GM21529 (cell line): ENCODE measurements at regions not wholly inside any gene's neighbourhood (a gene's known extent, or its start where the extent isn't known, plus 50 kb on each side); places are given as distances from the start of the nearest gene placed in this dataset.
"Not testable (repeated sequence)": the region's sequence is repeated elsewhere in the genome, so short reads cannot be mapped to it uniquely, and the experiment has no call there.

Experiments used
- ATAC-seq: cut with Tn5 transposase; IDR thresholded peaks from one replicate; pipeline ENCODE4 v1.9.1; 2021; ENCODE audit not compliant: unreplicated experiment

DNA sequence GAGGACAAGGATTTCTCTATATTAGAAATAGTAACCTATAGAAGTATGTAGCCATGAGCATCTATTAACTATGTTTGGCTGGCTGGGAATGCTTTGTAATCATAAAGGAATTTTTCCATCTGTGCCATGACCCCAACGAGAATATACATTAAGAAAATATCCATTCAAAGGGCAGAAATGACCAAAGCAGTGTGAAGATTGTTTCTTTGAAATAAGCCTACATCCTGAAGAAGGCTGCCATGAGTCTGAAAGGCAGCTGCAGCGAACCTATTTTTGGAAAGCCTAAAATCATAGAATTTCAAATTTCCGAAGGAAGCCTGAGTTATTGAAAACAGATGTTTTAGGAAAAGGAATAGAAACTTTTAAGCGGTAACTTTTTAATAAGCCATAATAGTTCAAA is 244.2 kb upstream of the FOXK1 start:
- ATAC-seq, result no peak

DNA sequence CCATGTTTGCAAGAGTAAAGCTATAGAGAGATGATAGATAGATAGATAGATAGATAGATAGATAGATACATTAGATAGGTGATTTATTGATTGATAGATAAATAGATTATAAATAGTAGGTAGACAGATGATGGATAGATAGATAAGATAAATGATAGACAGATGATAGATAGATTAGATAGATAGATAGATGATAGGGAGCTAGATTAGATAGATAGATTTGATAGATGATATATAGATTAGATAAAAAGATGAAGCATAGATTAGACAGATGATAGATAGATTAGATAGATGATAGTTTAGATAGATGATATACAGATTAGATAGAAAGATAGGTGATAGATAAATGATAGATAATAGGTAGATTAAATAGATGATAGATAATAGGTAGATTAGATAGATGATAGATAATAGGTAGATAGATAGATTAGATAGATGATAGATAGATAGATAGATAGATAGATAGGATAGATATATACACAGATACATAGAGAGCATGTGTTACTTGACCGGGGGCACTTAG is 243.3 kb upstream of the FOXK1 start:
- ATAC-seq, result no peak

DNA sequence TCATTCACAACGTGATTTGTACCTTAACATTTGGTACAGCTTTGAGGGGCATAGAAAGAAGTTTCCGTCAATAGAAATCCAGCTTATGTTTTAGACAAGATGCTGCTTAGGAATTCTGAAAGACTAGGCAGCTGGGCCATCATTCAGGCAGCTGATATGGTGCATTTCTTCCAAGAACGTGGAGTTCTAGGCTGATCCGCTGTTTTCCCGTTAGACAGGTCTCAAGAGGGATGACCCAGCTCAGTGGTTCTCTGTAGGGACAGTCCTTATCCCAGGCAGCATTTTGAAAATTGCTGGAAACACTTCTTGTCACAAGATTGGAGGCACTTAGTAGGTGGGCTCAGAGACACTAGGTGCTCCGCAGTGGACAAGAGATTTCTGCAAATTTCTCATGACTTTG is 242.7 kb upstream of the FOXK1 start:
- ATAC-seq, result no peak

DNA sequence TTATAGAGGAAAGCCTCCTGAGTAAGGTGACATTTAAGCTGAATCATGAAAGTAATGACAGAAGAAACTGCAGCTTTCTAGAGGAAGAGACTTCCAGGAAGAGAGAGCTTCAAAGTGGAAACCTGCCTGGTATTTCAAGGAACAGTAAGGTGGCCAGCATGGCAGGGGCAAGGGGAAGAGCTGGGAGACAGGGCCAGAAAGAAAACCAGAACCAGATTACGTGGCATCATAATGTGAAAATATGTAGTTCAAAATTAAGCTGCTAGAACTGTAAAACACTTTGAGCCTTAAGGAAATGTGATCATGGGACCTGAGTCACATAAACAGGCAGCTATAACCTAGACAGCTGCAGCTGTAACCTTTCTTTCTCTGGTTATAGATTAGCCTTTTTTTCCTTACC is 238.0 kb upstream of the FOXK1 start:
- no peak for ATAC-seq

DNA sequence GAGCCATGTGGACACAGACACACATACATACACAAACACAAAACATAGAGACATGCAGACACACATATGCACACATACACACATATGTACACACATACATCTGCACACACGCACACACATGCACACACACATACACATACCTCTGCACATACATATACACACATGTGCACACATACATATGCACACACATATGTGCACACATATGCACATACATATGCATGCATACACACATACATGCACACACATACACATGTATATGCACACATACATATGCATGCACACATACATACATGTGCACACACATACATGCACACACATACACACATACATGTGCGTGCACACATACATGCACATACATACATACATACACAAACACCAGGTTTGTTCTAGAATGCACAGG is 236.3 kb upstream of the FOXK1 start:
- ATAC-seq, result no peak

DNA sequence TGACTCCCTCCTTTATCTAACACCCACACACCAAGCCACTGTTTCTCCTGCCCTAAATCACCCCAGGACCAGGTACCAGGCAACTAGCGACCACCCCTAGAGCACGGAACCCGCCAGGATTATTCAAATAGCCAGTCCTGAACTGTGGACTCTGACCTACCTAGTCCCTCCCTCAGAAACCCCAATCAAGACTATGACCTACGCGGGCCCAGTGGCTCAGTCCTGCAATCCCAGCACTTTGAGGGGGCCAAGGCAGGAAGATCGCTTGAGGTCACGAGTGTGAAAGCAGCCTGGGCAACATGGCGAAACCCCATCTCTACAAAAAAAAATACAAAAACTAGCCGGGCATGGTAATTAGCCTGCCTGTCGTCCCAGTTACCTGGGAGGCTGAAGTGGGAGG is 232.8 kb upstream of the FOXK1 start:
- no peak for ATAC-seq

DNA sequence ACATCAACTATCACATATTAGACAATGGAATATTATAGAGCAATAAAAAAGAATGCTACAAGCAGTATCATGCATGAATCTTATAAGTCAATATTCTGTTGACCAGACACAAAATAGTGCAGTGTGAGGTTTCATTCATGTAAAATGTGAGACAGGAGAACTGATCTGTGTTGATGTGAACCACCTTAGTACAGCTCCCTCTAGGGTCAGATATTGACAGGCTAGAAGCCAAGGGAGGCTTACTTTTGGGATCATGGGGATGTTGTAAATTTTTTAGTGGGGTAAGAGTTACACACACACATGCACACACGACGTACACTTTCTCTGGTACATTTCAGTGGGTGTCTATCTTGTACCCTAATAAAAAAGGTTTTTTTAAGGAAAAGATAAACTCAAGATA is 231.6 kb upstream of the FOXK1 start:
- no peak for ATAC-seq

DNA sequence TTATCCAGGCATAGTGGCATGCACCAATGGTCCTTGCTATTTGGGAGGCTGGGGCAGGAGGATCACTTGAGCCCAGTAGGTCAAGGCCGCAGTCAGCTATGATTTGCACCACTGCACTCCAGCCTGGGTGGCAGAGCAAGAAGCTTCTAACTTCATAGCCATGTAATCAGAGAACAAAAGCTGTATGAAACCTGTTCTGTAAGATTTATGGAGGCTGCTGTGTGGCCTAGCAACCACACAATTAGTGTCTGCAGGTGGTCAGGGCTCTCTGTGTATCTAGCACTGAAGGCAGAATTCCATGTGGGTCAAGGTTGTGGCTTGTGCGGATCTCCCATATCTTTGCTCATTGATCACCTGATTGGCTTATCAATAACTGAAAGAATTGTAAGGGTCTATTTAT is 221.5 kb upstream of the FOXK1 start:
- no peak for ATAC-seq

DNA sequence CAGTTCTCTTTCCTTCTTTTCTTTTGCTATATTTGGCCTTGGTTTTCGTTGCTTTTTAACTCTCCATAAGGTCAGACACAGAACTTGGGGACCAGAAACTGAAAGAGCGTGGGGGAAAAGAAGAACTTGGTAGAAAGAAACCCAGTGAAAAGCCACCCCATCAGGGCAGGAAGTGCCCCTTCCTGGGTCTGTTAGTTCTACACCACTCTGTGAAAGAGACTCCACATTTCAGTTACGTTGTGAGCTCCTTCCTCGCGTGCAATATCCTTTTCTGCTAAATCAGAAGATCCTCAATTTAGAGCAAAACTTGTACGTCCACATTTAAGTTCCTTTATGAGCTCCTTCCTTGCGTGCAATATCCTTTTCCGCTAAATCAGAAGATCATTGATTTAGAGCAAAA is 220.6 kb upstream of the FOXK1 start:
- no peak for ATAC-seq

DNA sequence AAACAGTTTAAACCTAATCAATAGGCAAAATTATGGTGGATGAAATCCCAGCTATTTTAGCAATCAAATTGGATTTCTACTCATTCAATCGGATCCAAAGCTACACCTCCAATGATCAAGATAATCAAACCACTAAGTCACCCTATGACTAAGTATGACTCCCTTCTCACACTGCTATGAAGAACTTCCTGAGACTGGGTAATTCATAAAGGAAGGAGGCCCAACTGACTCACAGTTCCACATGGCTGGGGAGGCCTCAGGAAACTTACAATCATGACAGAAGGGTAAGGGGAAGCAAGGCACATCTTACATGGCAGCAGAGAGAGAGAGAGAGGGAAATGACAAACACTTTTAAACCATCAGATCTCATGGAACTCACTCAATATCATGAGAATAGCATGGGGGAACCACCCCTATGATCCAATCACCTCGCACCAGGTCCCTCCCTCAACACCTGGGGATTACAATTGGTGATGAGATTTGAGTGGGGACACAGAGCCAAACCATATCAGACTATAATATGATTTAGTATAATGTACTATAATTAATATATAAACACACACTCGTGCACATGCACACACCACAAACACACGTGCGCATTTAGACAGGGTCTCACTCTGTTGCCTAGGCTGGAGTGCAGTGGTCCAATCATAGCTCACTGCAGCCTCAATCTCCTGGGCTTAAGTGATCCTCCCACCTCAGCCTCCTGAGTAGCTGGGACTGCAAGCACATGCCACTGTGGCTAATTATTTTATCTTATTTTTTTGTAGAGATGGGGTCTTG is 213.6 kb upstream of the FOXK1 start:
- no peak for ATAC-seq

DNA sequence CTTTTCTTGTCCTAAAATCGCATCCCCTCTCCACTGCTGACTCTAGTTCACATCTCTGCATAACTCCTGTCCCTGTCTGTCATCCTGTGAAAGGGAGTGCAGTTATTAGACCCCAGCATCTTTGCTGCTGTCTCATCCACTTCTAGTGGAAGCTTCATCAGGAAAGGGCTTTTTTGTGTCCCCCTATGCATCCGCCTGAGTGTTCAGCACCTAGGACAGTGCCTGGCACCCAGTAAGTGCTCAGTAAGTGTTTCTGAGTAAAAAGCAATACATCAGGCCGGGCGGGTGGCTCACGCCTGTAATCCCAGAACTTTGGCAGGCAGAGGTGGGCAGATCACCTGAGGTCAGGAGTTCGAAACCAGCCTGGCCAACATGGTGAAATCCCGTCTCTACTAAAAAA is 211.8 kb upstream of the FOXK1 start:
- ATAC-seq, result no peak

DNA sequence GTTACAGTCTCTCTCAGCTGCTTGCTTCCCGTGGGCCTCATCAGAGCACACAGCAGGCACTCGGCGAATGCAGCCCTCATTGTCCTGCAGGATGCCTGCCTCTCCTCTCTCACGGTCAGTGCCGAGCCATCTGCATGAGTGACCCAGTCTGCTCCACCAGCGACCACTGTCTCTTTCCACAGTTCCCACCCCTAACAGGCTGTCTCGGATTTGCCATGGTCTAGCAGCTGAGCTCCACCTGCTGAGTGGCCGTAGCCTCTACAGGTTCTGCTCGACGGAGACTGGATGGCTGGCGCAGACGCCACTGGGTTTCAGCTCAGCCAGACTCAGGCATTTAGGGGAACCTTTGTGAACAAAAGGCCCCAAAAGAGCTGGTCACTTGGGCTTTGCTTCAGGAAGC is 209.4 kb upstream of the FOXK1 start:
- no peak for ATAC-seq

DNA sequence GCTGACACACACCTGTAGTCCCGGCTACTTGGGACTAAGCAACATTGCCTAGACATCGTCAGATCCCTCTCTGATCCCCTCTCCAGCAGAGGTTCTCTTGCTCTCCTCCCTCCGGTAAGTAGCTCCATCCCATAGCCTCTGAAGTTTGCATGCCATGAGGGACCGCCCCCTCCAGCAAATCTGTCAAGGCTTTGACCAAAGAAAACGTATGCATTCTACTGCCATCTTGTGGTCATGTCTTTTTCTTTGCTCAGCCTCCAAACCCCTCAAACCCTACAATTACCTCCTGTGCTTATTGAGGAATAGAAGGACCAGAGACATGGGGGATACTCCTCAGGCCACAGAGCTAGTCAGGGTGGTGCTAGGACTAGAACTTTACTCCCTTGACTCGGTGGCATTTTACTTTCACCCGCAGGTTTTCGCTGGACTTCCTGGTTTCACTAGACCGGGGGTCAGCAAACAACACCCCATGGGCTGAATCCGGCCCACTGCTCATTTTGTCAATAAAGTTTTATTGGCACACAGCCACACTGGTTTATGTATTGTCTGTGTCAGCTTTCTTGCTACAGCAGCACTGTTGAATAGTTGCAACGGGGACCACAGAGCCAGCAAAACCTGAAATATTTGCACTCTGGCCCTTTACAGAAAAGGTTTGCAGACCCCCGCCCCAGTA is 202.6 kb upstream of the FOXK1 start:
- ATAC-seq, result no peak

DNA sequence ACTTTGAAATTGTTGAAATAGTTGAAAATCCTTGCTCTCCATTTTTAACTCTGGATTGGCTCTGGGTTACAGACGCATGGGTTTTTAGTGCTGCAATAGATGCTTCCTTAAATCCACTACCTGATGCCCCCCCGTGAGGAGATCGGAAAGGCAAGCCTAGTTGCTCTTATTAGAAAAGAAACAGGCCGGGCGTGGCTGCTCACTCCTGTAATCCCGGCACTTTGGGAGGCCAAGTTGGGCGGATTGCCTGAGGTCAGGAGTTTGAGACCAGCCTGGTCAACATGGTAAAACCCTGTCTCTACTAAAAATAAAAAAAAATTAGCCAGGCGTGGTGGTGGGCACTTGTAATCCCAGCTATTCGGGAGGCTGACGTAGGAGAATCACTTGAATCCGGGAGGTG is 202.0 kb upstream of the FOXK1 start:
- not testable (repeated sequence) for ATAC-seq

DNA sequence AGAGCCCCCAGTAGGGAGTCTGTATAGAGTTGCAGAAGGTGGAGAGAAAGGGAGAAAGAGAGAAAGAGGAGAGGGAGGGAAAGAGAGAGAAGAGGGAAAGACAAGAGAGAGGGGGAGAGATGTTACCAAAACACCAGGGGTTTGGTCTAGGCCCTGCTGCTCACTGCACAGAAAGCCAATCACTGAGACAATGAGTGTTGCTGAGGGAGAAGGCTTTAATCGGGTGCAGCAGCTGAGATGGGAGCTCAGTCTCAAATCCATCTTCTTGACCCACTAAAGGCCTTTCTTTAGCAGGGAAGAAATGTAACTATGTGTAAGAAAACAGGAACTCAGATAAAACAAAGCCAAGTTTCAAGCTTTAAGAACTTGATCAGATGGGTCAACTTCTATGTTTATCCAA is 198.2 kb upstream of the FOXK1 start:
- ATAC-seq, result no peak

DNA sequence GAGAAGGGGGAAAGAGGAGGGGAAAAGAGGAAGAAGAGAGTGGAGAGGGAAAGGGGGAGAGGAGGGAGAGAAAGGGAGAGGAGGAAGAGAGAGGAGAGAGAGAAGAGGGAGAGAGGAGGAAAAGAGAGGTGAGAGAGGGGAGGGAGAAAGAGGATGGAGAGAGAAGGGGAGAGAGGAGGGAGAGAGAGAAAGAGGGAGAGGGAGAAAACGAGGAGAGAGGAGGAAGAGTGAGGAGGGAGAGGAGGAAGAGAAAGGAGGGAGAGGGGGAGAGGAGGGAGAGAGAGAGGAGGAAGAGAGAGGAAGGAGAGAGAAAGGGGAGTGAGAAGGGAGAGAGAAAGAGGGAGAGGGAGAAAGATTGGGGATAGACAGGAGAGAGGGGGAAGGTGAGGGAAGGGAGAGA is 197.6 kb upstream of the FOXK1 start:
- no peak for ATAC-seq

DNA sequence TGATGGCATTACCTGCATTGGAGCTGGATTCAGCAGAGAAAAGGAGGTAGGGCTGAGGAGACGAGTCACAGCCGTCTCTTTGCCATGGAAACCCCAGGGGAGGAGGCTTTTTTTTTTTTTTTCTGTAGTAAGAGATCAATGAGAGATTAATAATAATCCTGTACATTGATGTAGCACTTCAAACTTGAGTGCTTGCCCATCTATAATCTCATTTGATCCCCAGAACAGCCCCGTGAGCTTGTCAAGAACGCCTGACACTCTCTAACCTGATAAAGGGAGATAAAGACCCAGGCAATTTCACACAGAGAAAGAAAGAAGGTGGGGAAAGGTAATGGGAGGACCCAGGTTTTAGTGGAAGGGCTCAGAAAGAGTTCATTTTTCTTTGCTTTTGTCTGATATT is 195.2 kb upstream of the FOXK1 start:
- no peak for ATAC-seq

DNA sequence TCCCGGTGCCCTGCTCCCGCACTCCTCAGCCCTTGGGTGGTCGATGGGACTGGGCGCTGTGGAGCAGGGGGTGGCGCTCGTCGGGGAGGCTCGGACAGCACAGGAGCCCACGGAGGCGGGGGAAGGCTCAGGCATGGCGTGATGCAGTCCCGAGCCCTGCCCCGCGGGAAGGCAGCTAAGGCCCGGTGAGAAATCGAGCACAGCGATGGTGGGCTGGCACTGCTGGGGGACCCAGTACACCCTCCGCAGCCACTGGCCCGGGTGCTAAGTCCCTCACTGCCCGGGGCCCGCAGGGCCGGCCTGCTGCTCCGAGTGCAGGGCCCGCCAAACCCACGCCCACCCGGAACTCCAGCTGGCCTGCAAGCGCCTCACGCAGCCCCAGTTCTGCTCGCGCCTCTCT is 185.2 kb upstream of the FOXK1 start:
- not testable (repeated sequence) for ATAC-seq

DNA sequence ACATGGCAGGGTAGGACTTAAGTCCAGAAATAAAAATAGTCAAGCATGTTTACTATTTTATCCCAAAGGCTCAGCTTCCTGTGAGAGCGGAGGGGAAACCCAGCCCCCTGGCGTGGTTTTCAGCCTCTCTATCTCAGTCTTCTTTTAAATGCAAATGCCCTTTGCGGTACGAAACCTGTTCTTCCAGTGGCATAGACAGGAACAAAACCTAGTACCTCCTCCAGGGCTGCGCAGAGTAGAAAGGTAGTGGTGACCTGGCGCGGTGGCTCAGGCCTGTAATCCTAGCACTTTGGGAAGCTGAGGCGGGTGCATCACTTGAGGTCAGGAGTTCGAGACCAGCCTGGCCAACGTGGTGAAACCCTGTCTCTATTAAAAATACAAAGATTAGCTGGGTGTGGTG is 181.3 kb upstream of the FOXK1 start:
- no peak for ATAC-seq

DNA sequence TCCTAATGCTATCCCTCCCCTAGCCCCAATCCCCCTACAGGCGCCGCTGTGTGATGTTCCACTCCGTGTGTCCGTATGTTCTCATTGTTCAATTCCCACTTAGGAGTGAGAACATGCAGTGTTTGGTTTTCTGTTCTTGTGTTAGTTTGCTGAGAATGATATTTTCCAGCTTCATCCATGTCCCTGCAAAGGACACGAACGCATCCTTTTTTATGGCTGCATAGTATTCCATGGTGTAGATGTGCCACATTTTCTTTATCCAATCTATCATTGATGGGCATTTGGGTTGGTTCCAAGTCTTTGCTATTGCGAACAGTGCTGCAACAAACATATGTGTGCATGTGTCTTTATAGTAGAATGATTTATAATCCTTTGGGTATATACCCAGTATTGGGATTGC is 174.2 kb upstream of the FOXK1 start:
- not testable (repeated sequence) for ATAC-seq

DNA sequence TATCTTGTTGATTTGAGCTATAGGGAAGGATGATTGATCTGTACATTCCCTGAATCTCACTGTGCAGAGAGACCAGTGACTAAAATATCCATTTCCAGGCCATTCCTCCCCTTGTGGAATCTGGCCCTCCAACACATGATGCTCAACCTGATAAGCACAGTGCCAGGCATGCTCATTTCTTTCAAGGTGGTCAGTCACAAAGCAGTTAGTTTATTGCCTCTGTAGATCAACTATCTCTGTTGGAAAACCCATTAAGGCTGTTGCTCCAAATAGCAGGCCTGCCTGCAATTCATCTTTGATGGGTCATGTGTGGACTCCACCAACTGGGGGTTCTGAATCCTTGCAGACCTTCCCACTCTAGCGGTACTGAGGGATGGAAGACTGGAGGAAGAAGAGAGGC is 168.6 kb upstream of the FOXK1 start:
- ATAC-seq, result no peak

DNA sequence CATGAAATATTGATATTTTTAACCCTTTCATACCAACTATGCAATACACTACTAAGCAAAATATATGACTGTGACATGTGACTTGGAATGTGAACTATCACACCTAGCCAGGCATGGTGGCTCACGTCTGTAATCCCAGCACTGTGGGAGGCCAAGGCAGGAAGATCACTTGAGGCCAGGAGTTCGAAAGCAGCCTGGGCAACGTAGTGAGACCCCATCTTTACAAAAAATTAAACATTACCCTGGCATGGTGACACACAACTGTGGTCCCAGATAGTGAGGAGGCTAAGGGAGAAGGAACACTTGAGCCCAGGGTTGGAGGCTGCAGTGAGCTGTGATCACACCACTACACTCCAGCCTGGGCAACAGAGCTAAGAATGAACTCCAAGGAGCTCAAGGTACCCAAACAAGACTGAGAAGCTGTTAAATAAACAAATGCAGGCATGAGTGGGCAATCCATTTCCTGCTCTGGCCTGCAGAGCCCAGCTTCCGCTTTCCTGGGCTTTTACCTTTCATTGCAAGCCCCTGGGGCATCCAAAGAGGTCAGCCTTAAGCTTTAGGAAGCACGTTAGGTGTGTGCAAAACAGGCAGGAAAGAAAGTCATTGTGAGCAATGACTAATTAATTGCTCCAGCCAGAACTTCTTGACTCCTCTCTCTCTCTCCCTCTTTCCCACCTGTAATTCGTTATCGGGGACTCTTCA is 162.1 kb upstream of the FOXK1 start:
- no peak for ATAC-seq
